ENCODE measurements at regions not wholly inside any gene's neighbourhood (a gene's known extent, or its start where the extent isn't known, plus 50 kb on each side); places are given as distances from the start of the nearest gene placed in this dataset.
"Not testable (repeated sequence)": the region's sequence is repeated elsewhere in the genome, so short reads cannot be mapped to it uniquely, and the experiment has no call there.

GRCh38 chr11:128151780-128152179 lies 435.6 kb downstream of the ETS1 start:
- DNase-seq, result no peak

DNA sequence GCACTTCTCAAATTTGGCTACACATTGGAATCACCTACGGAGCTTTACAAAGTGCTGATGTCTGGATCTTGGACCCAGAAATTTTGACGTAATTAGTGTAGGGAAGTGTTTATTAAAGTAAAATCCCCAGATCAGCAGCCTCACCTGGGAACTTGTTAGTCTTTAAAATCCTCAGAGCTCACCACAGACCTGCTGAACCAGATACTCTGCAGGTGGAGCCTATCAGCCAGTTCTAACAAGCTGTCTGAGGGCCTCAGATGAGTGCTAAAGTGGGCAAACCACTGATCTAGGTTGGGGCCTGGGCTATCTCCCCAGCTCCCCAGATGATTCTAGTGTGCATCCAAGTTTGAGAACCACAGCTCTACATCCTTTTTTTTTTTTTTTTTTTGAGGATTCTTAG lies 436.0 kb downstream of the ETS1 start:
- no peak for DNase-seq

GRCh38 chr11:128148208-128148607 lies 439.1 kb downstream of the ETS1 start:
- no peak for DNase-seq

DNA sequence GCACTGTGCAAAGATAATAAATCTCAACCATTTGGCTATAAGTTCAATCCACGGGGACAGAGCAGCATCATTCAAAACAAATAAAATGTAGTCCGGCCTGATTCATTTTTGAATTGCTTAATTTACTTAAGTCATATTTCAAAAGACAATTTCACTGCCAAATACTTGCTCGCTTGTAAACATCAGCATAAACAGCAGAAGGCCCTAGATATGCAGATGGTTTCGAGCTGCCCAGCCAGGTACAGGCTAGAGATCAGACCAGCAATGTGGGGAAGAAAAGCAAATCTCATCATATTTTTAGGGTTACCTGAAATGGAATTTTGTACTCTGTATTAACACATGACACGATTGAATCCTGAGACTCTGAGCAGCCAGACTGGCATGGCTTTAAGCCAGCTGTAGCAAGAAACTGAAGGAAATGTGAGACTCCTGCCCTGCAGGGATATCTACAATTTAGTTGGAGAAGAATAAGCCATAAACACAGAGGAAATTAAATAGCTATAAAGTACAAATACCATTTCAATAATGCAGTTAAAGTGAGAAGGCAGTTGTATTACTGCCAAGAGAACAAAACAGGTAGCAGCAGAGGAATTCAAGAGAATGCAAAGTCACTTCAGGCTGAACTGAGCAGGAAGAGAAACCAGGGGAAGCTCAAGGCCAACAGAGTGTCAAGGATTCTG lies 440.3 kb downstream of the ETS1 start:
- no peak for DNase-seq

- not testable (repeated sequence) for DNase-seq
These were observed 447.1 kb downstream of the ETS1 start for GRCh38 chr11:128140293-128140692.

DNA sequence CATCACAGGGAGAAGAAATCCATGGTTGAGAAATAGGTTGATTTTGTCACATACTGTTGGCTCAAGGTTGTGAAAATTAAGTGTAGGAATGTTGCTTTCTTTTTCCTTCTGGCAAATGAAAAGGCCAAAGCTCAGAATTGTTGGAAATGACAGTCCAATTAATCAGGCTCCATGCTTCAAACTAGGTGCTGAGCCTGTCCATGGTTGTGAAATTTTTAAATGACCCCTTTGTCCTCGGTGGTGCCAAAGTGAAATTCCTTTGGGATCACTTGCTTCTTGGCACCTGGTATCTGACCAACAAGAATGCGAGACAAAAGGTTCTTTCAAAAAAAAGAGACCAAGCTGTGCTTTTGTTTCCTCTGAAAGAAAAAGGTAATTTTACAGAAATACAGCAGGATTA lies 451.9 kb downstream of the ETS1 start:
- DNase-seq, result no peak

DNA sequence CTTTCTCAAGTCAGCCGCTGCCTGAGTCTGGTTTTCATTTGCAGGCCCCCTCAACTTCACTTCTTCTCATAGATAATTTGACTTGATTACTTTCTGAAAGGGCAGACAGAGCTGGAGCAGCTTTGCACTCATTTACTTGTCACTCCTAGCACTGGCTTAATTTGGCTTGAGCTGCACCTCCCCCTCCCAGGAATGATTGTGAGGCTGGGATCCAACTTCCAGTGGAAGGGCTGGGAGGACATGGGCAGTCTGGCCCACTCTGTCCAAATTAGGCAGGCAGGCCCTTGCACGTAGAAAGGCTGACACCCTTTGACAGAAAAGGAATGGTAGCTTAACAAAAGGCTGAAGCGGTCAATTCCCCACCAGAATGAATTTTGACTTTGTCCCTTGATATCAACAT lies 453.9 kb downstream of the ETS1 start:
- DNase-seq, result no peak

DNA sequence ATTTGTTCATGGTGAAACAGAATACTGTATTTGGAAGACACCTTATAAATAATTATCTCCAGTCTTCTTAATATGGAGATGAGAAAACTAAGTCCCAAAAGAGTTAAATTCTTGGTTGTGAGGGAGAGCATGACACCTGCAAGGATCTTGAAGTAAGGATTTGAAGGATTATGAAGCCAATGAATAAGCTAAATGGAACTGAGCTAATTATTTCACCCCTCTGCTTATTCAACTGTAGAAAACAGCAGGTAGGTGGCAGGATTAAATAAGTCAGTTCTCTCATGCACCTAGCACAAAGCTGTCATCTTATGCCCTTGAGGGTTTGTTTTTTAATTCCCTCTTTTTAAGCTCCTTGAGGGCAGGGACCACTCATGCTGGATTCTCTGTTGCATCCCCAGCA lies 457.3 kb downstream of the ETS1 start:
- no peak for DNase-seq

DNA sequence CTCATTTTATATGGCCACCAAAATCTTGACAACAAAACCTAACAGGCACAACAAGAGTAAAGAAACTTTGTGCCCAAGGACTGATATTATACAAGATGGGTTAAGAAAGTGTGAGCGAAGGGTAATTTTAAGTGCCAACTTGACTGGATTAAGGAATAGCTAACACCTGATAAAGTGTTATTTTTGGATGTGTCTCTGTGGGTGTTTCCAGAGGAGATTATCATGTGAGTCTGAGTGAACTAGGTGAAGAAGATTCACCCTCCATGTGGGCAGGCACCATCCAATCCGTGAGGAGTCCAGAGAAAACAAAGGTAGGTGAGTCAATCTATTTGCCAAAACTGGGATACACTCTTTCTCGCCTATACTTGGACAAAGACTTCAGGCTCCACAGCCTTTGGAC lies 461.6 kb downstream of the ETS1 start:
- no peak for DNase-seq

DNA sequence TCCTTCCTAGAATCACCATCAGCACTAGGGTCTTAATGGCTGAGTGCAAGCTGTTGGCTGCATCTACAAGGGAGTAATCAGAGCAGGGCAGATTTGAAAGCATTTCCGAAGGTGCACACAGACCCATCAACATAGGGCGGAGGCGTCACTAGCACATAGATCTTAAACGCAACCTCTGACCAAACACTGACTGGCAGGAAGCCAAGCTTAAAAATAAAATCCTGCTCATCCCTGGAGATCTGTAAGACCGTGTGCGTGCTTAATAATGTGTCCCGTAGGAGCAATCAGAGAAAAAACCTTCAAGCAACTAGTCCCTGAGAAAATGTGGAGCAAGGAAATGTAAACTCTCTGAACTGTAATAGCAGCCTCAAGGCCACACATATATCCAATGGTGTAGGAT lies 470.5 kb downstream of the ETS1 start:
- DNase-seq, result no peak

DNA sequence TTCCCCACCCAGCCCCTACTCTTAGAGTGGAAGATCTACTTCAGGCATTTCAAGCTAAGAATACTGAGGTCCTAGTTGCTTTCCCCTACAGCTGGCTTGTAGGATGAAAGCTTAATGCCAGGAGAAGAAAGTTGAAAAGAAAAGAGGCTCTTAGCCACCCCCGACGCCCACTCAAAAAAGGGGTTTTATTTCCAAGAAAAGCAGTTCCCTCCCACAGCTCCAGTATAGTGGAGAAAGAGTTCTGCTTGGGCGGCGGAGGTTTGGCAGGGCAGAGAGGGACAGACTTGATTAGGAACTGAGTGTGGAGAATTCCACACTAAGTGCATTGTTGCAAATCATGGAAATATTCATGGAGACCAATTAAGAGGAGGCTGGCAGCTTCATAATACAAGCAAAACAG lies 470.9 kb downstream of the ETS1 start:
- no peak for DNase-seq

GRCh38 chr11:128105950-128106349 lies 481.4 kb downstream of the ETS1 start:
- DNase-seq, result no peak

GRCh38 chr11:128105511-128105910 lies 481.8 kb downstream of the ETS1 start:
- DNase-seq, result no peak

- DNase-seq, result no peak
These were observed 484.0 kb downstream of the ETS1 start for GRCh38 chr11:128103278-128103873.

- DNase-seq, result no peak
These were observed 488.6 kb downstream of the ETS1 start for GRCh38 chr11:128098781-128099180.

DNA sequence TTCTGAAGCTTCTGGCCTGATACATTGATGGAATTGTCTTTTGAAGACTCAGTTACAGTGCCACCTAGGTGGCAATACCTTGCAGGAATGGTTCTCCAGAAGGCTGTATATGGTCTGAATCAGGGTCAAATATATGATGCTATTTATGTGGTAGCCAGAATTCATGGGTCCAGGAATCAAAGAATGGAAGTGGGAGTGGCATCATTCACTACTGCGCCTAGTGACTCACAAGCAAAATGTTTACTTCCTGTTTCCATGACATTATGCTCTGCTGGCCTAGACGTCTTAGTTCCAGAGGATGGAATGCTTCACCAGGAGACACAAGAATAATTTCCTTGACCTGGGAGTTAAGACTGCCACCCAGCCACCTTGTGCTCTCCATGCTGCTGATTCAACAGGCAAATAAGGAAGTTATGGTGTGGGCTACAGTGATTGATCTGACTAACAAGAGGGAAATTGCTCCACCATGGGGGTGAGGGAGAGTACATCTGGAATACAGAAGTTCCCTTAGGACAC lies 491.8 kb downstream of the ETS1 start:
- DNase-seq, result no peak

DNA sequence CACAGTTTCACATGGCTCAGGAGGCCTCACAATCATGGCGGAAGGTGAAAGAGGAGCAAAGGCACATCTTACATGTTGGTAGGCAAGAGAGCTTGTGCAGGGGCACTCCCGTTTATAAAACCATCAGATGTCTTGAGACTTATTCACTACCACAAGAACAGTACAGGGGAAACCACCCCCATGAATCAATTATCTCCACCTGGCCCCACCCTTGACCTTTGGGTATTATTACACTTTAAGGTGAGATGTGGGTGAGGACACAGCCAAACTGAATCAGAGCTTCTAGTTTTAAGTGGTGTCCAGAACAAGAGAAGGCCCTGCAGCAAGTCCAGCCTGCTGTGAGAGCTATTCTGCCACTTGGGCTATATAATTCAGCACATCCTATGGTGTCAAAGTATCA lies 493.7 kb downstream of the ETS1 start:
- DNase-seq, result no peak

- no peak for DNase-seq
These were observed 497.4 kb downstream of the ETS1 start for GRCh38 chr11:128089962-128090361.

- DNase-seq, result no peak
These were observed 500.6 kb downstream of the ETS1 start for GRCh38 chr11:128086794-128087193.

DNA sequence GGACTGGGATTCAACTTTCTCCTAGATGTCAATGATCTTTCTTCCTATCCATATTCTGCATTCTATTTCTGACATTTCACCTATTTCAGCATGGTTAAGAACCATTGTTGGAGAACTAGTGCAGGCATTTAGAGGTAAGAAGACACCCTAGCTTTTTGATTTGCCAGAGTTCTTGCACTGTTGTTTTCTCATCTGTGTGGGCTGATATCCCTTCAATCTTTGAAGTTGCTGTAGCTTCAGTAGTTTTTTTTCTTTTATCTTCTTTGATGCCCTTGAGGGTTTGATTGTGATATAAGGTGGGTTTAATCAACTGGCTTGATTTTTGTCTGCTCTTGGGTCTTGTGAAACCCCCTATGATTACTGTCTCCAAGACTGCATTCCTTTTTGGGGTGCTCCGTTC lies 502.1 kb downstream of the ETS1 start:
- DNase-seq, result no peak

- no peak for DNase-seq
These were observed 504.8 kb downstream of the ETS1 start for GRCh38 chr11:128082574-128082973.

- DNase-seq, result no peak
These were observed 517.7 kb downstream of the ETS1 start for GRCh38 chr11:128069665-128070064.

- DNase-seq, result no peak
These were observed 519.6 kb downstream of the ETS1 start for GRCh38 chr11:128067780-128068179.

- DNase-seq, result no peak
These were observed 521.0 kb downstream of the ETS1 start for GRCh38 chr11:128066399-128066798.
